ENCODE measurements at regions not wholly inside any gene's neighbourhood (a gene's known extent, or its start where the extent isn't known, plus 50 kb on each side); places are given as distances from the start of the nearest gene placed in this dataset.

DNA sequence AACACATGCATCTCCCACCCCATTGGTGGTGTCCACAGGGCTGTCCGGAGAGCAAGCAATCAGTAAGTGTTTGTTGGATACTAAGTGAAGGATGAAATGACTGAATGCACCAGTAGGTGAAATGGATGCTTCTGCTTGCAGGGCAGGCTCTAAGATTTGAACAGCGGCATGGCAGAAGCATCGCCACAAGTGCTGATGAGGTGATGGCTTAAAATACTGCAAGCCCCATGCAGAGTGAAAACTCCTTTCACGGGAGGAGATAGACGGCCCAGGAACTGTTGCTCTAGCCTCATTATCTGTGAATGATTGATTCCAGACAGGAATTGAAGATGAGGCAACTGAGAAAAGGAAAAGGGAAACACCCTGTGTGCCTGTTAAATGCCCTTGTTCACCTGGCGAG is 158.9 kb downstream of the LY86 start:
- TF ChIP-seq, protein P1, sequence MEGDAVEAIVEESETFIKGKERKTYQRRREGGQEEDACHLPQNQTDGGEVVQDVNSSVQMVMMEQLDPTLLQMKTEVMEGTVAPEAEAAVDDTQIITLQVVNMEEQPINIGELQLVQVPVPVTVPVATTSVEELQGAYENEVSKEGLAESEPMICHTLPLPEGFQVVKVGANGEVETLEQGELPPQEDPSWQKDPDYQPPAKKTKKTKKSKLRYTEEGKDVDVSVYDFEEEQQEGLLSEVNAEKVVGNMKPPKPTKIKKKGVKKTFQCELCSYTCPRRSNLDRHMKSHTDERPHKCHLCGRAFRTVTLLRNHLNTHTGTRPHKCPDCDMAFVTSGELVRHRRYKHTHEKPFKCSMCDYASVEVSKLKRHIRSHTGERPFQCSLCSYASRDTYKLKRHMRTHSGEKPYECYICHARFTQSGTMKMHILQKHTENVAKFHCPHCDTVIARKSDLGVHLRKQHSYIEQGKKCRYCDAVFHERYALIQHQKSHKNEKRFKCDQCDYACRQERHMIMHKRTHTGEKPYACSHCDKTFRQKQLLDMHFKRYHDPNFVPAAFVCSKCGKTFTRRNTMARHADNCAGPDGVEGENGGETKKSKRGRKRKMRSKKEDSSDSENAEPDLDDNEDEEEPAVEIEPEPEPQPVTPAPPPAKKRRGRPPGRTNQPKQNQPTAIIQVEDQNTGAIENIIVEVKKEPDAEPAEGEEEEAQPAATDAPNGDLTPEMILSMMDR (IDR thresholded peaks at IDR 0.05; ENCODE audit: poor library complexity), result no peak
- no peak for TF ChIP-seq EZH2phosphoT487 (IDR thresholded peaks at IDR 0.05; ENCODE audit: low read depth, severe bottlenecking, unreplicated experiment)
